NCI-H748 (cell line): ENCODE measurements at regions not wholly inside any gene's neighbourhood (a gene's known extent, or its start where the extent isn't known, plus 50 kb on each side); places are given as distances from the start of the nearest gene placed in this dataset.
"Not testable (repeated sequence)": the region's sequence is repeated elsewhere in the genome, so short reads cannot be mapped to it uniquely, and the experiment has no call there.

ENCODE experiments used
- DNase-seq: peaks from one replicate; lab custom pipeline; 2025; ENCODE audit not compliant: unreplicated experiment; lab: John Stamatoyannopoulos, UW

DNA sequence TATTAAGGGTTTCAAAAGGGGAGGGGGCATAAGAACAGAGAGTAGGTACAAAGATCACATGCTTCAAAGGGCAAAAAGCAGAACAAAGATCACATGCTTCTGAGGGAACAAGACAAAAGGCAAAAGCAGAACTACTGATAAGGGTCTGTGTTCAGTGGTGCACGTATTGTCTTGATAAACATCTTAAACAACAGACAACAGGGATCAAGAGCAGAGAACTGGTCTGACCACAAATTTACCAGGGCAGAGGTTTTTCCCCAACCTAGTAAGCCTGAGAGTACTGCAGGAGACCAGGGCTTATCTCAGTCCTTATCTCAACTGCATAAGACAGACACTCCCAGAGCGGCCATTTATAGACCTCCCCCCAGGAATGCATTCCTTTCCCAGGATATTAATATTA is 900.2 kb upstream of the PRKX start:
- DNase-seq = not testable (repeated sequence)

DNA sequence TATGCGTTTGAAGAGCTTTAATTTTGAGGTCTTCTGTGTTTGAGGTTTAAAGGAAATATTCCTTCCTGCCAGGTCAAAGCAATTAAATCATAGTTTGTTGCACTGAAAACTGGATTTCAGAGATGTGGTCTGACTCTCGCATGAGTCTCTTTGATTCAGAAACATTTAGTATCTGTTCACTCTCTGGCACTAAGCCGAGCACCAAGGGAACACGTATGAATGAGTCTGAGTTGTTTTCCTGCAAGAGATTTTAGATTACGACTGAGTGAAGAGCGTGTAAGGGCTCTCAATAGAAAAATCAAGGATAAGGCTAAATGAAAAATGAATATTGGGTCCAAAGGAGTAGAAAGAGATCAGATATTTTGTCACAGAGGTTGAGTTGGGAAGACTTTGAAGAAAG is 875.4 kb upstream of the PRKX start:
- DNase-seq = no peak

DNA sequence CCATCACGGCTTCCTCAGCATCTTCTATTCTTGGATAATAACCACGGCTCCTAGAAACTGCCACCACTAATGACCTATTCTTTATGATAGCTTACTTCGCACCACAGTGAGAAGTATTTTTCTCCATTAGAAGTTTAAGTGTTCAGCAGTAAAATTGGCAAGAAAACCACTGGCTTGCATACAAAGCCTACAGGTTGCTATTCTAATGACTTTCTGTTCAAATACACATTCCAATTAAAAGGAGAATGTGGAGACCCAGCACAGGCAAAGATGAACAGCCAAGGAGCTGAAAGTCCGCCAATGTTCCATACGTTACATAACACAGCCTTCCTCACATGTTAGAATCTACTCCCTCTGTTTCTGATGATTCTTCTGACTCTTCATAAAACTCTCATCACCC is 875.0 kb upstream of the PRKX start:
- no peak for DNase-seq

DNA sequence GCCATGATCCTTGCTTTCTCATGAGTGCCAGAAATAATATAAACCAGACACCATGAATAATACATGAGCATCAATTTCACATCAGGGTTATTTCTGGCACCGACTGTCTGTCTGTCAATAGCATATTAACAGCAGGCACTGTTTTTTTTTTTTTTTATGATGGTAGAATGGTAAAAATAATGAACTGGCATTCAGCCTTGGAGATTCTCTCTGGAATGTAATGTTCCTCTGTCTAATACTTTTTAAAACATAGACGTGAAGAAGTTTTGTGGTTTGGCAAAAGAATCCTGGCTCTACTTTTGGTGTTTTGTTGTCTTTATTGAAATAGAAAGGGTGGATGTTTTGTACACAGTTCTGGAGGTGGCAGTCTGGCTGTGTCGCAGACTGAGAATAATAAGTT is 874.6 kb upstream of the PRKX start:
- DNase-seq = no peak

DNA sequence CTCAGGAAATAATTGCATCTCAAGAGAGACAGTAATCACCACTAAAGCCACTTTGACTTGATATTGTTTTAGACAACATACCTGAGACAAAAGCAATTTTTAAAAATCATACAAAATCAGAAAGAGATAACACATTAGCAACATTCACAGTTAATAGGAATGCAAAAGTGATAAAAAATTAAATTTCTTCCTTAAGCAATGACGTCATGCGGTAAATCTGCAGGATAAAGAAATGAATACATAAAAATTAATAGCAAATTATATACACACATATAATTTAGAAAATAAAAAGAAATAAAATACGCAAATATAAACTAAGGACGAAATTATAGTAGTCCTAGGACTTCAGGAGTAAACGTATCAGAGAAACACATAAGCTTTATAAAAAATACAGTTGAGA is 866.5 kb upstream of the PRKX start:
- DNase-seq = no peak

DNA sequence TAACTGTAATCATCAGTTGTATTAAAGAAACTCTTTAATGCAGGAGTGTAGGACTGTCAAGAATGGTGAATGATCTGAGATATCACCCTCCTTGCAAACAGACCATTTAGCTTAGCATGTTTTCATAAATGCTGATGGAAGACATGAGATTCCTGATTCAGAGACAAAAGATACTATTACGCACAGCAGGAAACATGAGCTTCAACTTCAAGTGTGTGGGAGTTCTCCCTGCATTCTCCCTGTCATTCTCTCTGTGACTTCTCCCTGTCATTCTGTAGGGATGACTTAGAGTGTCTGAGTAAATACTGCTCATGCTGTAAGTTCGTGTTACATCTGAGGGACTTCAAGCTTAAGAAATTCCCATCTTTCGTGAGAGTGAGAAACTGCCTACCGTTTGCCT is 866.0 kb upstream of the PRKX start:
- DNase-seq = no peak

DNA sequence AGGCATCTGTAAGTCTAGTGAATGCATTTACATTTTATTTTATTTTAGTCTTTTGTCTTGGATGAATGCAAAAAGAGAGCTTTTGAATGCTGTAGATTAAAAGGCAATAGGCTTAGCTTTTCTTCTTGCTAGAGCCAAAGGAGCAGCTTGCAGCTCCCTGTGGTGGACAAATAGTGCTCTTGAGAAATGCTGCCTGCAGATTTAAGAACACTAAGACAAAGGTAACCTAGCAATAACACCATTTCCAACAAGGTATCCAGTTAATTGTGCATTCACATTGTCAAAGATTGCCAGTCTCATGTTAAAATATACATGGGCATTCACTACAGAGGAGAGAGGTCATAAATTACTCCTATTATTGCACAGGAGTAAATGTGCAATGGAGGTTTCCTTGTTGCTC is 859.2 kb upstream of the PRKX start:
- peak; percentile 74 for DNase-seq

DNA sequence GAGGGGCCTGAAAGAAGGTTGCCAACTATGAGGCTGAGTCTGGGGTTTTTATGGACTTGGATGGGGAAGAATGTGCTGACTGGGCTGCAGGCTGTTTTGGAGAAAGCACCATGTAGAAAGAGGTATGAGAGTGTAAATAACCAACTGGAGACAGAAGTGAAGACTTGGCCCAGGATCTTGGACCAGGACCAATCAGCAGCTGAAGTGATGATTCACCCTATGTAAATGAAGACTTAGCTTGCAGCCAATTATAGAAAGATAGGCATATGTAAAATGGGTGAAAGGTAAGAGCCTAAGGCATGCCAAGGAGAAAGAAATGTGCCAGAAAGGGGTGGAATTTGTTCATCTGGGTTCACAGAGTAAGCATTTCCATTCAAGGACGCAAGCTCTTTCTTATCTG is 856.7 kb upstream of the PRKX start:
- no peak for DNase-seq

DNA sequence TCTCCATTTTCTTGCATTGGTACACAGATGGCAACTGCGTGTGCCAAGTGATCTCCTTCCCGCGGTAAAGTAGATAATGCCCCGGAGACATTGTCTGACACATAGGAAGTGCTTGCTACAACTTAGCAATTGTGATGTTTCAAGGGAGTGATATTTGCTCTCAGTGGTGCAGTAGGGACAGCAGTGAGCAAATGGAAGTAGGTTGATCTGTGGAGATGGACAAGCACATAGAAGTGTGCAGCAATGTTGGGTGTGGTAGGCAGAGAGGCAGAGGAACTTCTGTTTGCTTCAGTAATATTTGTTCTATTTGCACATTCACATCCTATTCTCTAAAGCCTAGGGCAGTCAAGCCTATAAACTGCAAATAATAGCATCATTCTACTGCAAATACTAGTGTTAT is 846.7 kb upstream of the PRKX start:
- DNase-seq = no peak

DNA sequence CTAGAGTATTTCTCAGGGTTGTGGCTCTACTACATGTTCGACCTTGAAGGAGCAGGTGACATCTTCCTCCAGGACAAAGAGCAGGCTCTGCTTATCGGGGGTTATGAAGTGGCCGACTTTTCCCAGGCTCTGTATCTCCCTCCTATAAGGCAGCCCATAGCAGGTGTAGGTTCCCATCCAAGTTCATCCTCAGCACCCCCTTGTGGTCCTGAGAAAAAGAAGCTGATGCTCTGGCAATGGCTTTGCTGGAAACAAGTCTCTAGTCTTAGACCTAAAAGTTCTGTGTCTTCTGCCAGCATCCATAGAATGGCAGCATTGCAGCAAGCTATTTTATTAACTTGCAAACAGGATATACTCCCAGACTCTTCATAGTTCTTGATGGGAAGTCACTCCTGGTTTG is 836.6 kb upstream of the PRKX start:
- DNase-seq = peak; percentile 33

DNA sequence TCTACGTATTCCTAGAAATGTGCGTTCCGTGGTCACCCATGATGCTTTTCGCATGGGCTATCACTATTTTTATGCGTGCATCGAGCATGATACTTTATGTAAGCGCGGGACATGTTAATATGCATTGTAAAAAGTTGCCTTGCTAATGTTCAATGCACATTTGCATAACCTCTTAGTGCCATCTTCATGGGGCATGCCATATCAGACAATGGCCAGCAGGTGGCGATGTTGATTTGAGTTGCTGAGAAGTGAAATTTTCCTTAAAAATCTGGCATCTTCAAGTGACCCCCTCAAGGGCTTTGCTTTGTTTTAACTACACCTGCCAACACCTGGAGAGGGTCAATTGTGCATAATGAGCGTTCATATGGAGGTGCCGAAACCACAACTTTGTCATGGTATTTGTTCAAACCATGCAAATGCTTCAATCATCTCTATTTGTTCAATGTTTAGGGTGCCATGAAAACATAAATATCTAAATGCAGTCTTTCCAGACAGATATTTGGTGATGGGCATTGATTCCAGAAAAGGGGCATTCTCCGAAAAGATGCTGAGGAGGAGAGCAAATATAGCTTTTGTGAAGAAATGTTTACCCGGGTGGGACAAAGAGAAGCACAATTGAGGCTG is 833.9 kb upstream of the PRKX start:
- DNase-seq = peak; percentile 87

DNA sequence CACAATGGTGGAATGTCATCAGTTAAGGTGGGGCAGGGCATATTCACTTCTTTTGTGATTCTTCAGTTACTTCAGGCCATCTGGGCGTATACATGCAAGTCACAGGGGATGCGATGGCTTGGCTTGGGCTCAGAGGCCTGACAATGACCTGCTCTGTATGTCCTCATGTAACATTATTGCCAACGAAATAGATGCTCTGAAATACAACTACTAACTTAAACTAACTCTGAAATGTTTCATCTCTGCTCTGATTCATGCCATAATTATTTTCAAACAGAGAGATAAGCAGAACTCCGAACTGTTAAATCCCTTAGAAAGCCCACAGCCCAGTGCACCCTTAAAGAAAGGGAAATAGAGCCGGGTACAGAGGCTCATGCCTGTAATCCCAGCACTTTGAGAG is 832.7 kb upstream of the PRKX start:
- not testable (repeated sequence) for DNase-seq

DNA sequence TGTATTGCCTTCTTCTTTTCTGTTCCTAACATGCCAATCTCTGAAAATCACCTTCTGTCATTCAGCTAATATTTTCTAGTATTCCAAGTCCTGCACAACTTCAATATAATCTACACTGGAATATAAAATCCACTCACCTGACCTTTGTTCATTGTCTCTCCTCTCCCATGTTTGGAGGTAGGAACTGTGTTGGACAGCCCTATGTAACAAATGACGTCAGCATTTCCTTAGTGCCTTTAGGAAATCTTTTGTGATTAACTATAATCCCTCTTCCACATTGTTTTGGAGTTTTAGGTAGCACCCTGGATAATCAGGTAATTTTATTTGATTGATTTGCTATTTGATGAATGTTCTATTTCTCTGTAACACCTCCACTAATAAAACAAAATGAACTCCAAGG is 814.8 kb upstream of the PRKX start:
- DNase-seq = no peak

DNA sequence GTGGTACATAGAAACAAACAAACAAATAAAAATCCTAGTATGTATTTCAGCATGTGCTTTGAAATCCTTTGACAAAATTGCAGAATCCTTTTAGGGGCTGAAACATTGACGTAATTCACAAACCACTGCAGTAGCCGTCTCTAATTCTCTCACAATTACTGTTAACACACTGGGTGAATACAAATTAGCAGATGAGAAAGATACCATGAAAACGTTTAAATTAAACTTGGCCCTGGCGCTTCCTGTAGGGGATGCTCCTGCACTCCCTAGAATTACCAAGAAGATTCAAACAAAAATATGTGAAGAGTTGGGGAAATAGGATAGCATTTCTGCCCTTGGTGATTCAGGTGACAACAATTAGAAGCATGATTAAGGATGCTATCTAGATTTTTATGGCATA is 772.5 kb upstream of the PRKX start:
- DNase-seq = no peak

DNA sequence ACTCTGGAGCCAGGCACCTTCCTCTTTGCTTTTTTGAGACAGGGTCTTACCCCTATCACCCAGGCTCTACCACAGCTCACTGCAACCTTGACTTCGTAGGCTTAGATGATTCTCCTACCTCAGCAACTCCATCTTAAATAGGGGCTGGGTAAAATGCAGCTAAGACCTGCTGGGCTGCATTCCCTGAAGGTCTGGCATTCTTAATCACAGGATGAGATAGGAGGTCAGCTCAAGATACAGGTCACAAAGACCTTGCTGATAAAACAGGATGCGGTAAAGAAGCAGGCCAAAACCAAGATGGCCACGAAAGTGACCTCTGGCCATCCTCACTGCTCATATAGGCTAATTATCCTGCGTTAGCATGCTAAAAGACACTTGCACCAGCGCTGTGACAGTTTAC is 770.8 kb upstream of the PRKX start:
- DNase-seq = no peak

DNA sequence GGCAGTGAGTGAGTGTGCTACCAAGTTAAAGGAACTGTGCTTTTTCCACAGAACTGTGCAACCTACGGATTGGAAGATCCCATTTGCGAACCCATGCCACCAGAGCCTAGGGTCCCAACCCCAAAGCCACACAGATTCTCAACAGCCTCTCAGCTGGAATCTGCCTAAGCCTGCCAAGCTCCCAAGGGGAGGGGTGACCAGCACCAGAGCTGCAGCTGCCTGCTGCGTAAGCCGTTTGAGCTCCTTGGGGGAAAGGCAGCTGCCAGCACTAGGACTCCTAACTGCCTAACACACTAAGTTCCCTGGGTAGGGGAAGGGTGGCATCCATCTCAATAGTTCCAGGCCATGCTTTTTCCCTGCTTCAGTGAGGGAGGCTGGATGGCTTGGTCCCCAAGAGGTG is 738.1 kb upstream of the PRKX start:
- no peak for DNase-seq

DNA sequence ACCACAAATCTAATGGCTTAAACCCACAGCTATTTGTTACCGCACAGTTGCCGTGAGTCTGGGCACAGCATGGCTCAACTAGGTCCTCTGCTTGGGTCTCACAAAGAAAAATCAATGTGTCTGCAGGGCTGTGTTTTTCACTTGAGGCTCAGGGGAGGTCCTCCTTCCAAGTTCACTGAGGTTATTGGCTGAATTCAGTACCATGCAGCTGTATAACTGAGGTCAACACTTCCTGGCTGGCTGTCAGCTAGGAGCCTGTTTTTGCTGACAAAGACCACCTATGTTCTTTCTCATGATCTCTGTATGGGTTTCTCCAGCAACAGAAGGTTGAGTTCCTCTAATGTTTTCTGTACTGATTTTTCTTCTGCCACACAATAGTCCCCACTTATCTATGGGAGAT is 736.7 kb upstream of the PRKX start:
- DNase-seq = no peak

DNA sequence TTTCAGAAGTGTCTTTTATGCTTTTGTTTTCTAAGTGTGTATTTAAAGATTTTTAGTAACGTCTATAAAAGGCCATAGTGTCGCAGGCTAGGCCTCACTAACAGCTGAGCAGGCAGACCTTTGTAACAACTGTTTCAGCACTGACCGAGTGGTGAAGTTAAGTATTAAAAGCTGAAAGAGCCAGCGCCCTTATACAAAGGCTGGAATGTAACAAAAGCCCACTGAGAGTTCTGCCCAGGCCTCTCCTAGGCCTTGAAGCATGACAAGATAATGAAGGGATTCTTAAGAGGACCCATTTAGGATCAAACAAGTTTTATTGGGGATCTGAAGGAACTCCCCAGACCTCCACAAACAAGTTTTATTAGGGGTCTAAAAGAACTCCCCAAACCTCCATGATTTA is 722.5 kb upstream of the PRKX start:
- no peak for DNase-seq

DNA sequence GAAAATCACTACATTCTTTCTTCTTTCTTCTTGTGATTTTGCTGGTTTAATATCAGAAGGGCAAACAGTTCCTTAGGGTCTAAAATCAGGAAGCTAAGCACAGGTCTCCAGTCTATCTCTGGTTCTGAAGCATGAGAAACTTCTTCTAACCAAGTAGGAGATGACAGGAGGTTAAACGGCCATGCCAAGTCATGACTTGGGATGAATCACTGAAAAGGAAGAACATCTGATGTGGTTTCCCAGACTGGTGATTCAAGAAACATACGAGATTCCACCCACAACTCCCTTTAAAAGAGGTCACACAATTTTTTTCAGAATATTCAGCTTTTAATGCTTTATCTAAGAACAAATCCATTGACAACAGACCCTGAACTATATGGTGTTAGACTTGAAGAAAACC is 684.0 kb upstream of the PRKX start:
- no peak for DNase-seq

DNA sequence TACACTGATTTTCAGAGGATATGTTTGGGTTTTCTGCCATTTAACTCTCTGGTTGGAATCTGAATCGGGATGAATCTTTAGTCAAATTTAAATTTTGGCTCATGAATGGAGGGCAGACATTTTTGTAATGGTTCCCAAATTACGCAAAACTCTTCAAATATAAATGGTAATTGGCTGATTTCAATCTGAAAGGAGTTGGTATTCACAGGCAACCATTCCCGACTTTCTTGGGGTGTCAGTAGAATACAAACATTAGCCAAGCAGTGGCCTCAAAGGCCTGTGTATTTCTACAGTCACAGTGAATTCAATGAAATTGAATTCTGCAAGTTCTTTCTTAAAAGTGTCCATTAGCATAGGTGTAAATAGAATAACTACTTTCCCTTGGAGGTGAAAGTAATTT is 668.8 kb upstream of the PRKX start:
- no peak for DNase-seq

DNA sequence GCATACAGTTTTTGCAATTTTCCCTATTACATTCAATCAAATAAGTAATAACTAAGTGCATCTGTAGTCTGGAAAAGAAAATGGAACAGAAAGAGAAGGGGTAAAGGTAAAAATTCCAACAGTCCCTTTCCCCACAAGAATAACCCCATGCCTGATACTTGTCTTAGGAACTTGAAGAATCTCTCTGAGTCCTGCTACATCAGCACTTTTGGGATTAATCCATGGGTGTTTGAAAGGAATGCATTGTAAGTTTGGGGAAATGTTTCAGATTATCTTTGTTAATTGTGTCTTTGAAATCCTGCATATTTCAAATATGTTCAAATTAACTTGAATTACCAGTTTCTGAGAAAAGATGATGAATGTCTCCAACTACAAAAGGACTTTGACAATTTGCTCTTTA is 667.3 kb upstream of the PRKX start:
- no peak for DNase-seq

DNA sequence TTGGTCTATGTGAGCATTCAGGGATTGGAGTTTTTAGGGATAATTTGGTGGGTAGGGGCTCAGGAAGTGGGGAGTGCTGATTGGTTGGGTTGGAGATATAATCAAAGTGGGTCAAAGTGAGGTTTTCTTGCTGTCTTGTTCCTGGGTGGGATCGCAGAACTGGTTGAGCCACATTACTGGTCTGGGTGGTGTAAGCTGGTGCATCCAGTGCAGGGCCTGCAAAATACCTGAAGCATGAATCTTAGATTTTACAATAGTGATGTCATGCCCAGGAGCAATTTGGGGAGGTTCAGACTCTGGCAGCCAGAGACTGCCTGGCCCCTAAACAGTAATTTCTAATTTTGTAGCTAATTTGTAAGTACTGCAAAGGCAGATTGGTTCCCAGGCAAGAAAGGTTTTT is 665.6 kb upstream of the PRKX start:
- DNase-seq = no peak

DNA sequence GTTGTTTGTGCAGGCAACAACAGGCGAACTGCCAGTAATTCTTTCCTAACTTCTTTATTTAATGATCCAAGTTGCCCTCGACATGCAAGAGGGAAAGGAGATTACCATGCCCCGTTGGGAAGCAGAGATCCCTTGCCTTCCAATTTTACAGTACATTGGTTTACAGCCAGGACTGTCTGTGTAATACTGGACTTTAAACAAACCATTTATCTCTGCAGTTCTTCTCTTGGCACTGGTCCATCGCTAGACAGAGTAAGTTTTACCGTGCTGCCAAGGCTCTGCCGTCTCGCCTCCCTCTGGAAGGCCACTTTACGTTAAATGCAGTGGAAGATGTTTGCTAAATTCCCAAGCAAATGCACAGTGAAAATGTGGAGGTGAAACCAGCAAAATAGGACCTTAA is 660.3 kb upstream of the PRKX start:
- DNase-seq = peak; percentile 43

DNA sequence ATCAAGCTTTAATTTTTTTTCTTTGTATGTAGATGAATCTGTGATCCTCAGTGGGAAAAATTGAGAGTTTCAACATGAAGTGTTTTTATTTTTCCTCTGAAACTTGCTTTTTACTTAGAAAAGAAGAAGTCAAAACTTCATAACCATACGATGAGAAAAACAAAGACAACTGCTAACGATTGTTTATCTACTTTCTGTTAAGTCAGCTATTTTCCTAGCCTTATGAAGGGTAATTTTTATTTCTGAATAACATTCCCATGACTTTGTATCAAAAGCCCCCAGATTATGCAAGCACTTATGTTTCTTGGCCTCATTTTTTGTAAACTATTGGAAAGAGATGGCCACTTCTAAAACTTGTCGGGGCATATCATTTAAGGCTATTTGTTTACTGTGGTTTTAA is 645.1 kb upstream of the PRKX start:
- DNase-seq = no peak
